Esophagus squamous epithelium (tissue), 4 donors: ENCODE measurements at regions not wholly inside any gene's neighbourhood (a gene's known extent, or its start where the extent isn't known, plus 50 kb on each side); places are given as distances from the start of the nearest gene placed in this dataset.

Experiments used
- CTCF ChIP-seq, 6 experiments: fragments of 450-650 bp in 4 of 6; fragments of 200-600 bp in 2 of 6; sonication (generic) in 2 of 6; IDR thresholded peaks; one replicate each; pipeline ENCODE4 v1.5.1; 2016 to 2019; ENCODE audit warnings: antibody characterized with exemption in 6 of 6, mild to moderate bottlenecking in 4 of 6, moderate library complexity in 4 of 6
- POLR2A ChIP-seq, 4 donors: fragments of 450-650 bp; IDR thresholded peaks; one replicate each; pipeline ENCODE4 v1.6.1; 2017; ENCODE audit warnings: antibody characterized with exemption in 4 of 4, mild to moderate bottlenecking in 4 of 4, moderate library complexity in 3 of 4

DNA sequence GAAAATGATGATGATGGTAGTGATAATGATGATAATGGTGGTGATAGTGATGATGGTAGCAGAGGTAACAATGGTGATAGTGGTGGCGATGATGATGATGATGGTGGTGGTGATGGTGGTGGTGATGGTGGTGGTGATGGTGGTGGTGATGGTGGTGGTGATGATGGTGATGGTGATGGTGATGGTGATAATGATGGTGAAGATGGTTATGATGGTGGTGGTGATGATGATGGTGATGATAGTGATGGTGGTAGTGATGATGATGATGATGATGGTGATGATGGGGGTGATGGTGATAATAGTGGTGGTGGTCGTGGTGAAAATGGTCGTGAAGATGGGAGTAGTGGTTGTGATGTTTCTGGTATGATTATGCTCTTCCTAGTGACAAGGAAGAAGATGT lies 581.8 kb downstream of the HS3ST4 start:
- TF ChIP-seq CTCF (IDR thresholded peaks at IDR 0.05) (no peak), POLR2A (IDR thresholded peaks at IDR 0.05) (no peak)
